GM18951 (cell line): ENCODE measurements at regions not wholly inside any gene's neighbourhood (a gene's known extent, or its start where the extent isn't known, plus 50 kb on each side); places are given as distances from the start of the nearest gene placed in this dataset.
"Not testable (repeated sequence)": the region's sequence is repeated elsewhere in the genome, so short reads cannot be mapped to it uniquely, and the experiment has no call there.

Experiments
- POLR2A ChIP-seq: IDR thresholded peaks from 4 replicates; pipeline ENCODE4 v1.6.1; 2011; ENCODE audit warnings: mild to moderate bottlenecking; ENCODE audit not compliant: insufficient read length, insufficient read depth; ENCODE audit errors: extremely low read depth
- in situ Hi-C: fragments of 300-500 bp; cut with MboI; formaldehyde crosslinking; loops from one replicate; pipeline ENCODE4 v1.12.0; 2022; ENCODE audit warnings: low sequenced_read_pairs, mixed read lengths, inconsistent platforms; ENCODE audit not compliant: unreplicated experiment

DNA sequence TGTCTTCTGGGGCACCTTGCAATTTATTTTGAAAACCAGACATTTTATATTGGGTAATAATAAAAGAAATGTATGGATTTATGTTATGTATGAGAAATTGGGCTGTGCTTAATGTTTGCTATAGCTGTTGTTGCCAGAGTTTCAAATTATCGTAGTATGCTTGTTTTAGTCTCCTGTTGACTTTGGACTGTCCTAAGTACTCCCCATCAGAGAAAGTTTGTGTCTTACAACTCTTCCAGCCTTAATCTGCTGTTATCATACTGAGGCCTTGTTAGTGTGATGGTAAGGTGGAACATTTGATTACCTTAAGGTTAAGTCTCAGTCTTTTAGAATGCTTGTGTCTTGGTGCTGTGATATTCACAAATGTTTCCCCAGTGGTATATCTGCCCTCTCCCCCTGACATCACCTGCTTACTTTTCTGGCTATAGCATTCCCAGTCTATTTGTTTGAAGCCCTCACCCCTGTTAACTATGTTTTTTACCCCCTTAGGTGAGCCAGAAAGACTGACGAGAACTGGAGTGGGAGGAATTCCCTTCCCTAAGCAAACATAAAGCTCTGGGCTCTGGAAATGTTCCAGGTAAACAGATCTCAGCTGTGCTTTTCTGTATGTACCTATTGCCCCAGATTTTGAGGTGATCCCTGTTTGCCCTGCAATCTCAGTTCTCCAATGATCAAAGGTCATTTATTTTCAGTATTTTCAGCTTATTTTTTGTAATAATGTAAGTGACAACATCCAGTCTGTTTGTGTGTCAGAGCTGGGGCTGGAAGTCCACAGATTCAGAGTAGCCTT lies 581.1 kb upstream of the CITED2 start:
- in situ Hi-C loops = no loop called here

GRCh38 chr6:139954463-139955071 lies 580.1 kb upstream of the CITED2 start:
- no peak for TF ChIP-seq POLR2A
- in situ Hi-C loops = no loop called here

More for the DNA sequence above, 581.1 kb upstream of the CITED2 start:
- TF ChIP-seq POLR2A = no peak

DNA sequence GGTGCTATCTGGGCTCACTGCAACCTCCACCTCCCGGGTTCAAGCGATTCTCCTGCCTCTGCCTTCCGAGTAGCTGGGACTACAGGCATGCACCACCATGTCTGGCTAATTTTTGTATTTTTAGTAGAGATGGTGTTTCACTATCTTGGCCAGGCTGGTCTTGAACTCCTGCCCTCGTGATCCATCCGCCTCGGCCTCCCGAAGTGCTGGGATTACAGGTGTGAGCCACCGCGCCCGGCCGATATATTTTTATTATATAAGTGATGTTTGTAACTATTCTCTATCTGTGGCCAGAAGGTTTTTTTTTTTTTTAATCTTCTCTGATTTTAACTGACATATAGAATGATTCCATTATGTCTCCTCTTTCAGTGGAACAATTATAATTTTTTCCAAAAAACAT lies 579.3 kb upstream of the CITED2 start:
- in situ Hi-C loops = not testable (repeated sequence)

DNA sequence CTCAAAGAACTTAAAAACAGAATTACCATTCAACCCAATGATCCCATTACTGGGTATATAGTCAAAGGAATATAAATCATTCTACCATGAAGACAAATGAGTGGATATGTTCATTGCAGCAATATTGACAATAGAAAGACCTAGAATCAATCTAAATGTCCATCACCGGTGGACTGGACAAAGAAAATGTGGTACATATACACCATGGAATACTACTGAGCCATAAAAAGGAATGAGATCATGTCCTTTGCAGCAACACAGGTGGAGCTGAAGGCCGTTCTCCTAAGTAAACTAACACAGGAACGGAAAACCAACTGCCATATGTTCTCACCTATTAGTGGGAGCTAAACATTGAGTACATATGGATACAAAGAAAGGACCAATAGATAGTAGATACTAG lies 576.7 kb upstream of the CITED2 start:
- in situ Hi-C loops = no loop called here
- TF ChIP-seq POLR2A = no peak

GRCh38 chr6:139944976-139945375 lies 570.5 kb upstream of the CITED2 start:
- TF ChIP-seq POLR2A = no peak
- in situ Hi-C loops = no loop called here

DNA sequence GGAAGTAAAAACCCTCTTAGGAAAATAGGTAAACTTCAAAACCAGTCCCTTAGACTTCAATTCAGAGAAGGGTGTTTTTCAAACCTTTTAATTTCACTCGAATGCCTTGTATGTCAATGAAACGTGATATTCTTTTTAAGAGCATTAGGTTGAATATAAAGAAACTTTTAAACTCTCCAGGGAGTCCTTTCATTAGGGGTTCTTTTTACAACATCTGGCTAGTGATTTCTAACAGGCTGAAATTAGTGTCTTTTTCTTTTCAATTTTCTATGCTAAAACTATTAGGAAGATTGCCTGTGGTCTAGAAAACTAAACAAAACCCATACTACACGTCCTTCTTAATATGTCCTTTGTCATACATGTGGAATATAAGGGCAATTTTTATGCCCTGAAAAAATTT lies 569.7 kb upstream of the CITED2 start:
- no peak for TF ChIP-seq POLR2A
- in situ Hi-C loops = no loop called here

GRCh38 chr6:139943391-139943790 lies 568.9 kb upstream of the CITED2 start:
- in situ Hi-C loops = no loop called here
- no peak for TF ChIP-seq POLR2A

GRCh38 chr6:139942331-139942730 lies 567.9 kb upstream of the CITED2 start:
- in situ Hi-C loops = no loop called here

GRCh38 chr6:139941826-139942225 lies 567.4 kb upstream of the CITED2 start:
- no peak for TF ChIP-seq POLR2A
- in situ Hi-C loops = no loop called here

More at GRCh38 chr6:139942331-139942730, 567.9 kb upstream of the CITED2 start:
- no peak for TF ChIP-seq POLR2A

DNA sequence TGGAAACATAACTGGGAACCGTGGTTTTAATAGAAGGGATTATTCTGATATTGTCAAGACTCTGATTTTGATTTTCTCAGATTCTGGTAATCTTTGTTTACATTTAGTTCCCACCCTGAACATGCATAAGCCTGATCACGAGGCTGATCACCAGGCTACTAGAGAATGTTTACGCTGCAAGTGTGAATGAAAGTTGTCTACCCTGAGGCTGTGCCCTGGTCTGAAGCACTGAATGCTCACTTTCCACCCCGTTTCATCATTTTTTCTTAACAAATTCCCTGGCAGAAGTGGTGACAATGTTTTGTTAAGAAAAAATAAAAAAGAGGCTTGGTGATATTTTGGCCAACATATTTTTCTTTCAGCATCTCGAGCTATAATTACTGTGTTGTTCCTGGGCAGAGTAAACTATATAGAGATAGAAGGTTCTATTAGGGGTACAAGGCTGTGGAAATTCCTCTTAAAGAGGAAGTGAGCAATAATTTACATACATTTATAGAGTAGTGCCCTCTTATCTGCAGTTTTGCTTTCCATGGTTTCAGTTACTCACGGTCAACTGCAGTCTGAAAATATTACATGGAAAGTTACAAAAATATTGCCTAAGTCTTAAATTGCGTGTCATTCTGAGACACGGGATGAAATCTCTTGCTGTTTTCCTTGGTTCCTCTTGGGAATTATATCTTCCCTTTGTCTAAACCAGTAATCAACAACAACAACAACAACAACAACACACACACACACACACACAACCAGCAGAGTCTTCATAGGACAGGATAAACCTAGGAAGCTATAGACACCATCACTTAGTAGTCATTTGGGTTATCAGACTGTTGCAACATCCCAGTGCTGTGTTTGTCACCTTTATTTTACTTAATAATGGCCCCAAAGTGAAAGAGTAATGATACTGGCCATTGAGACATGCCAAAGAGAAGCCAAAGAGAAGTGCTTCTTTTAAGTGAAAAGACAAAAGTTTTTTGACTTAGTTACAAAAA lies 566.6 kb upstream of the CITED2 start:
- in situ Hi-C loops = no loop called here
- no peak for TF ChIP-seq POLR2A

DNA sequence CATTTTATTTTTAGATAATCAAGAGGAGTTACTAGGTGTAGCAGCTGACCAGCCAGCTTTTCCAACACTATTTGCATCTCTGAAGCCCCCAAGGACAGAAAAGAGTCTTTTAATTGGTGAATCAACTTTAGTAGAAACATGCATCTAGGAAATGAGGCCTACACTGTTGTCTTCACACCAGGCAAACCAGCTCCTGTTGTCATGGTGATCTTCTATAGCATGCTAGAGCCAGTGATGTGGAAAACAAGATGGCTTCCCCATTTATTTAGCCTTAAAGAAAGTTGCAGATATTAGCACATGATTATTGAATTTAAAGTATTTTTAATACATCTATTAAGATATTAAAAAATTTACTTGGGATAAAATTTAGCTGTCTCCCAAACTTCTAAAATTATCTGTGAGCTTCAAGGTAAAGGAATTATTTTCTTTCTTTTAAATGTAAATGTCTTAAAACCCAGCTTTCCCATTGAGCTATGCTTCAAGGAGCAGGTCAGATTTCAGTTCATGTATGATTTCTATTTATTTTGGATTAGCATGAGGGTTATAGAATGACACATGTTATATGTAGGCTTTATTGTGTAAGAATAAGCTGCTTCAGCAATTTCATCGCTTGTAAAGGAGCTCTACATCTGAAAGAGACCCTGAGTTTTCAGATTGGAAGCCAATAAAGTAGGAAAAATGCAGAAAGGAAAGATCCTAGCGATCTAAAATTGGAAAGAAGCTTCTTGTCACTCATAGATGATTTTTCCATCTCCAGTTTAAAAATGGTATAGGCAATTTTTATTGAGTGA lies 564.9 kb upstream of the CITED2 start:
- in situ Hi-C loops = no loop called here
- no peak for TF ChIP-seq POLR2A

DNA sequence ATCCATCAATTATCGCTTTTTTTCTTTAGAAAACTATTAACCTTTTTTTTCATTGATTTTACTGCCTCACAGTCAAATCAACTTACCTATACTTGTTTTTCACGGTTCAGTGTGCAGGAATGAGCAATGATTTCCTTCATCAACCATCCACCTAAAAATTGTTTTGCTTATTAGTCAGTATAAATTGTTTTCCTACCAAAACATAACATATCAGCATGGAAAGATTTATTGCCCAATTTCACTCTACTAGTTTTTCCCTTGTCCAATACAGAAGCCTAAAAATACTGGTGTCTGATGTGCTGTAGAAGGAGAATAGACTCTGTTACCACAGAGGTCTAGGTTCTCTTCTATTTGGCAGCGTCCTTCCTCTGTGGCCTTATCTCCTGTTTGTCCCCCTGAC lies 558.2 kb upstream of the CITED2 start:
- TF ChIP-seq POLR2A = no peak
- in situ Hi-C loops = no loop called here

GRCh38 chr6:139931747-139932146 lies 557.3 kb upstream of the CITED2 start:
- in situ Hi-C loops = no loop called here
- no peak for TF ChIP-seq POLR2A
